ENCODE measurements at regions not wholly inside any gene's neighbourhood (a gene's known extent, or its start where the extent isn't known, plus 50 kb on each side); places are given as distances from the start of the nearest gene placed in this dataset.
"Not testable (repeated sequence)": the region's sequence is repeated elsewhere in the genome, so short reads cannot be mapped to it uniquely, and the experiment has no call there.

GRCh38 chr2:89234818-89235466, 543.5 kb downstream of the RPIA start:
- not testable (repeated sequence) for DNase-seq

GRCh38 chr2:89236832-89237450, 545.5 kb downstream of the RPIA start:
- DNase-seq: not testable (repeated sequence)

GRCh38 chr2:89237783-89238182, 546.3 kb downstream of the RPIA start:
- DNase-seq: not testable (repeated sequence)

- DNase-seq: peak in 1 of 2 experiments; percentile 20
Observed at GRCh38 chr2:89243114-89243700, 551.7 kb downstream of the RPIA start.

GRCh38 chr2:89244407-89244806, 552.9 kb downstream of the RPIA start:
- not testable (repeated sequence) for DNase-seq

GRCh38 chr2:89245478-89245877, 554.0 kb downstream of the RPIA start:
- DNase-seq: not testable (repeated sequence)

GRCh38 chr2:89246027-89246426, 554.6 kb downstream of the RPIA start:
- not testable (repeated sequence) for DNase-seq

GRCh38 chr2:89246620-89247019, 555.1 kb downstream of the RPIA start:
- not testable (repeated sequence) for DNase-seq

- not testable (repeated sequence) for DNase-seq
Observed at GRCh38 chr2:89255013-89255412, 563.5 kb downstream of the RPIA start.

GRCh38 chr2:89273443-89273842, 582.0 kb downstream of the RPIA start:
- DNase-seq: not testable (repeated sequence)

- not testable (repeated sequence) for DNase-seq
Observed at GRCh38 chr2:89280536-89280935, 589.1 kb downstream of the RPIA start.

GRCh38 chr2:89286448-89287080, 595.1 kb downstream of the RPIA start:
- DNase-seq: not testable (repeated sequence)

GRCh38 chr2:89287084-89287483, 595.6 kb downstream of the RPIA start:
- DNase-seq: not testable (repeated sequence)

- DNase-seq: not testable (repeated sequence)
Observed at GRCh38 chr2:89291717-89292298, 600.3 kb downstream of the RPIA start.

- not testable (repeated sequence) for DNase-seq
Observed at GRCh38 chr2:89293399-89293798, 601.9 kb downstream of the RPIA start.

- not testable (repeated sequence) for DNase-seq
Observed at GRCh38 chr2:89294335-89294734, 602.9 kb downstream of the RPIA start.

GRCh38 chr2:89296820-89297398, 605.4 kb downstream of the RPIA start:
- DNase-seq: not testable (repeated sequence)

GRCh38 chr2:89299196-89299595, 607.7 kb downstream of the RPIA start:
- not testable (repeated sequence) for DNase-seq

GRCh38 chr2:89305623-89306022, 614.1 kb downstream of the RPIA start:
- not testable (repeated sequence) for DNase-seq

GRCh38 chr2:89306869-89307637, 615.6 kb downstream of the RPIA start:
- DNase-seq: not testable (repeated sequence)

GRCh38 chr2:89318990-89319389, 627.5 kb downstream of the RPIA start:
- DNase-seq: not testable (repeated sequence)

- DNase-seq: not testable (repeated sequence)
Observed at GRCh38 chr2:89325894-89326293, 634.4 kb downstream of the RPIA start.
